SK-N-SH (cell line): ENCODE measurements at regions not wholly inside any gene's neighbourhood (a gene's known extent, or its start where the extent isn't known, plus 50 kb on each side); places are given as distances from the start of the nearest gene placed in this dataset.

Source experiments
- EP300 ChIP-seq, 2 experiments: IDR thresholded peaks; 2 replicates each; pipeline versions ENCODE4 v1.4.0 to v1.6.1; 2012; ENCODE audit warnings: borderline replicate concordance in 1 of 2, low read depth in 1 of 2, low read length in 1 of 2
- ZBTB33 ChIP-seq: IDR thresholded peaks from 2 replicates; pipeline ENCODE4 v1.4.0; 2012; ENCODE audit warnings: low read depth, borderline replicate concordance
- TF ChIP-seq, protein P1 (sequence below): IDR thresholded peaks from 2 replicates; pipeline ENCODE4 v1.6.1; 2012; ENCODE audit warnings: mild to moderate bottlenecking, low read depth, low read length, moderate library complexity
- TF ChIP-seq, protein P2 (sequence below): fragments of 200-600 bp; sonication (generic); IDR thresholded peaks from 2 replicates; pipeline ENCODE4 v1.6.1; 2017; ENCODE audit warnings: antibody characterized with exemption, mild to moderate bottlenecking, moderate library complexity
- TF ChIP-seq, protein P3 (sequence below): IDR thresholded peaks from 2 replicates; pipeline ENCODE4 v1.4.0; 2012; ENCODE audit warnings: low read depth
- TF ChIP-seq, protein P4 (sequence below): IDR thresholded peaks from 2 replicates; pipeline ENCODE4; 2012

DNA sequence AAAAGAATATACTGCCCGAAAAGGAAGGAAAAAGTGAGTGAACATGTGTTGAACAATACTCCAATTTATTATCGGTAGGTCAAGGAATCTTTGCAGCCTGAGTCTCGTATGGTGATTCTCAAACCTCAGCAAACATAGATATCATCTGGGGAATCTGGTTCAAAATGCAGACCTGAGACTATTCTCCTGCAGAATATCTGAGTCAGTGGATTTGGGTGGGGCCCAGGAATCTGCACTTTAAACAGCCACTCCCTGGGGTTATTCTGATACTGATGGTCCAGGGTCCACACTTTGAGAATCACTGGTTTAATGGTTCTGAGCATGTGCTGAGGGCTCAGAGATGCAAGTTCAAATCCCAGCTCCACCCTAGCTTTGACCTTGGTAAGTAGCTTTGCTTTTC, 53.6 kb upstream of the GRK3 start:
- TF ChIP-seq, protein P1, sequence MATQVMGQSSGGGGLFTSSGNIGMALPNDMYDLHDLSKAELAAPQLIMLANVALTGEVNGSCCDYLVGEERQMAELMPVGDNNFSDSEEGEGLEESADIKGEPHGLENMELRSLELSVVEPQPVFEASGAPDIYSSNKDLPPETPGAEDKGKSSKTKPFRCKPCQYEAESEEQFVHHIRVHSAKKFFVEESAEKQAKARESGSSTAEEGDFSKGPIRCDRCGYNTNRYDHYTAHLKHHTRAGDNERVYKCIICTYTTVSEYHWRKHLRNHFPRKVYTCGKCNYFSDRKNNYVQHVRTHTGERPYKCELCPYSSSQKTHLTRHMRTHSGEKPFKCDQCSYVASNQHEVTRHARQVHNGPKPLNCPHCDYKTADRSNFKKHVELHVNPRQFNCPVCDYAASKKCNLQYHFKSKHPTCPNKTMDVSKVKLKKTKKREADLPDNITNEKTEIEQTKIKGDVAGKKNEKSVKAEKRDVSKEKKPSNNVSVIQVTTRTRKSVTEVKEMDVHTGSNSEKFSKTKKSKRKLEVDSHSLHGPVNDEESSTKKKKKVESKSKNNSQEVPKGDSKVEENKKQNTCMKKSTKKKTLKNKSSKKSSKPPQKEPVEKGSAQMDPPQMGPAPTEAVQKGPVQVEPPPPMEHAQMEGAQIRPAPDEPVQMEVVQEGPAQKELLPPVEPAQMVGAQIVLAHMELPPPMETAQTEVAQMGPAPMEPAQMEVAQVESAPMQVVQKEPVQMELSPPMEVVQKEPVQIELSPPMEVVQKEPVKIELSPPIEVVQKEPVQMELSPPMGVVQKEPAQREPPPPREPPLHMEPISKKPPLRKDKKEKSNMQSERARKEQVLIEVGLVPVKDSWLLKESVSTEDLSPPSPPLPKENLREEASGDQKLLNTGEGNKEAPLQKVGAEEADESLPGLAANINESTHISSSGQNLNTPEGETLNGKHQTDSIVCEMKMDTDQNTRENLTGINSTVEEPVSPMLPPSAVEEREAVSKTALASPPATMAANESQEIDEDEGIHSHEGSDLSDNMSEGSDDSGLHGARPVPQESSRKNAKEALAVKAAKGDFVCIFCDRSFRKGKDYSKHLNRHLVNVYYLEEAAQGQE, result no peak
- TF ChIP-seq ZBTB33 (no peak), EP300 (IDR thresholded peaks at IDR 0.05; ENCODE audit: borderline replicate concordance in 1 of 2, low read depth in 1 of 2, low read length in 1 of 2) (no peak)
- TF ChIP-seq, protein P2, sequence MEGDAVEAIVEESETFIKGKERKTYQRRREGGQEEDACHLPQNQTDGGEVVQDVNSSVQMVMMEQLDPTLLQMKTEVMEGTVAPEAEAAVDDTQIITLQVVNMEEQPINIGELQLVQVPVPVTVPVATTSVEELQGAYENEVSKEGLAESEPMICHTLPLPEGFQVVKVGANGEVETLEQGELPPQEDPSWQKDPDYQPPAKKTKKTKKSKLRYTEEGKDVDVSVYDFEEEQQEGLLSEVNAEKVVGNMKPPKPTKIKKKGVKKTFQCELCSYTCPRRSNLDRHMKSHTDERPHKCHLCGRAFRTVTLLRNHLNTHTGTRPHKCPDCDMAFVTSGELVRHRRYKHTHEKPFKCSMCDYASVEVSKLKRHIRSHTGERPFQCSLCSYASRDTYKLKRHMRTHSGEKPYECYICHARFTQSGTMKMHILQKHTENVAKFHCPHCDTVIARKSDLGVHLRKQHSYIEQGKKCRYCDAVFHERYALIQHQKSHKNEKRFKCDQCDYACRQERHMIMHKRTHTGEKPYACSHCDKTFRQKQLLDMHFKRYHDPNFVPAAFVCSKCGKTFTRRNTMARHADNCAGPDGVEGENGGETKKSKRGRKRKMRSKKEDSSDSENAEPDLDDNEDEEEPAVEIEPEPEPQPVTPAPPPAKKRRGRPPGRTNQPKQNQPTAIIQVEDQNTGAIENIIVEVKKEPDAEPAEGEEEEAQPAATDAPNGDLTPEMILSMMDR, result no peak
- TF ChIP-seq, protein P3, sequence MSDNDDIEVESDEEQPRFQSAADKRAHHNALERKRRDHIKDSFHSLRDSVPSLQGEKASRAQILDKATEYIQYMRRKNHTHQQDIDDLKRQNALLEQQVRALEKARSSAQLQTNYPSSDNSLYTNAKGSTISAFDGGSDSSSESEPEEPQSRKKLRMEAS, result no peak
- TF ChIP-seq, protein P4, sequence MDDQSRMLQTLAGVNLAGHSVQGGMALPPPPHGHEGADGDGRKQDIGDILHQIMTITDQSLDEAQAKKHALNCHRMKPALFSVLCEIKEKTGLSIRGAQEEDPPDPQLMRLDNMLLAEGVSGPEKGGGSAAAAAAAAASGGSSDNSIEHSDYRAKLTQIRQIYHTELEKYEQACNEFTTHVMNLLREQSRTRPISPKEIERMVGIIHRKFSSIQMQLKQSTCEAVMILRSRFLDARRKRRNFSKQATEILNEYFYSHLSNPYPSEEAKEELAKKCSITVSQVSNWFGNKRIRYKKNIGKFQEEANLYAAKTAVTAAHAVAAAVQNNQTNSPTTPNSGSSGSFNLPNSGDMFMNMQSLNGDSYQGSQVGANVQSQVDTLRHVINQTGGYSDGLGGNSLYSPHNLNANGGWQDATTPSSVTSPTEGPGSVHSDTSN, result no peak
